ENCODE measurements at regions not wholly inside any gene's neighbourhood (a gene's known extent, or its start where the extent isn't known, plus 50 kb on each side); places are given as distances from the start of the nearest gene placed in this dataset.

GRCh38 chr3:8279886-8280550 lies 221.6 kb upstream of the LMCD1 start:
- H3K4me3 ChIP-seq (ENCODE audit: low read depth in 1 of 3, low read length in 3 of 3): no peak overlapping the region
- H3K27ac ChIP-seq (ENCODE audit: low read depth in 1 of 3, low read length in 2 of 3): no peak overlapping the region
- no peaks in the 10 kb centered on the region for H3K27me3 ChIP-seq (ENCODE audit: control insufficient read depth in 3 of 3, insufficient read depth in 3 of 3, low read length in 3 of 3)
- no peaks in the 10 kb centered on the region for H3K4me1 ChIP-seq (ENCODE audit: control insufficient read depth in 3 of 3, insufficient read depth in 2 of 3, low read depth in 1 of 3, low read length in 2 of 3)
- FAIRE-seq: no peak
- H3K36me3 ChIP-seq (ENCODE audit: control insufficient read depth in 3 of 3, insufficient read depth in 2 of 3, low read depth in 1 of 3, low read length in 3 of 3): no peaks in the 10 kb centered on the region
- no peaks in the 10 kb centered on the region for H3K9me3 ChIP-seq (ENCODE audit: control insufficient read depth in 2 of 2, insufficient read depth in 1 of 2, low read depth in 1 of 2, low read length in 1 of 2)
- DNase-seq: no peak
- 50 to 58% (median 53%) methylated on average over 5 of the region's 5 CpGs for WGBS, 3 donors

DNA sequence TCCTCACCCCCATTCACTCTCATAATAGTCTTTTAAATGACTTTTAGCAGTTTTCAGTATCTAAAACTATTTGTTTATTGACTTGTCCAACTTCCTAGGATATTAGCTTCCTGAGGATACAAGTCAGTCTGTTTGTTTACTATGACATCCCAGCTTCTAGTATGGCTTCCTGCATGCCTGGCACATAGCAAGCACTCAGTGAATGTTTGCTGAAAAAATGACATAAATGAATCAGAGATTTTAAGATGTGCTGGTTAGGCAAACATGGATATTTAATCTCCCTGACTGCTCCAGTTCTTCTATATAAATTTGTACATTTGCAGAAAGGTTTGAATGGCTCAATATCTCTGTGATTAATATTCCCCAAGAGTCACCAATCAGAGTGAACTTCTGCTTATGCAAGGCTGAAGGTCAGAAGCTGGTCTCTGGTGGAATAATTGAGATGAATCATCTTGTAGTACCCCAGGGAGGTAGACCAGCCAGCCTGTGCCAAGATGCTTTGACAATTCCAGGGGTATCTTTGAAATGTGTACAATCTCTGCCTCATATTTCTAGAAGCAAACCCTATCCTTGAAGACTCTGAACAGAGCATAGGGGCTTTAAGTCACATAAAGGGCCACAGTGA lies 219.0 kb upstream of the LMCD1 start:
- DNase-seq (no peak), FAIRE-seq (no peak)

DNA sequence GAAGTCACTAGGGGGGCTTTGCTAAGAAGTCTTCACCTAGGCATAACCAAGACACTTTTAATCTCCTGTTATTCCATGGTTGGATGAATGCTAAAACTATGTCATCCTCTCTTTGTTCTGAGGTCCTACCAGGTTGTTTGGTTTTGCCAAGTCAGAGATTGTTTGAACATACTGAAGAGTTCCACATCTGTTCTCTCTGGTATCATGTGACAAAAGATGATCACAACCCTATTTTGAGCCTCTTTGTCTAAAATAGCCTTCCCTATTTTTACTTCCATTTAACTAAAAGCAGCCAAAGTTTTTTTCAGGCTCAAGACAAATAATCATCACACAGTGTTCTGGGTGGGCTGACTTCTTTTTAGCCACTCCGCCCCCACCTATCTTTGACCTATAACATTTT lies 218.4 kb upstream of the LMCD1 start:
- no peak for FAIRE-seq
- no peak overlapping the region for H3K27ac ChIP-seq (ENCODE audit: low read depth in 1 of 3, low read length in 2 of 3)
- H3K4me3 ChIP-seq (ENCODE audit: low read depth in 1 of 3, low read length in 3 of 3): no peak overlapping the region
- H3K9me3 ChIP-seq (ENCODE audit: control insufficient read depth in 2 of 2, insufficient read depth in 1 of 2, low read depth in 1 of 2, low read length in 1 of 2): no peaks in the 10 kb centered on the region
- no peak for DNase-seq
- WGBS, 3 donors: 89 to 95% (median 94%) methylated on average over 1 of the region's 1 CpG
- H3K4me1 ChIP-seq (ENCODE audit: control insufficient read depth in 3 of 3, insufficient read depth in 2 of 3, low read depth in 1 of 3, low read length in 2 of 3): no peaks in the 10 kb centered on the region
- no peaks in the 10 kb centered on the region for H3K27me3 ChIP-seq (ENCODE audit: control insufficient read depth in 3 of 3, insufficient read depth in 3 of 3, low read length in 3 of 3)
- no peaks in the 10 kb centered on the region for H3K36me3 ChIP-seq (ENCODE audit: control insufficient read depth in 3 of 3, insufficient read depth in 2 of 3, low read depth in 1 of 3, low read length in 3 of 3)

More for the DNA sequence above, 219.0 kb upstream of the LMCD1 start:
- Histone ChIP-seq H3K9me3 (ENCODE audit: control insufficient read depth in 2 of 2, insufficient read depth in 1 of 2, low read depth in 1 of 2, low read length in 1 of 2) (no peaks in the 10 kb centered on the region), H3K36me3 (ENCODE audit: control insufficient read depth in 3 of 3, insufficient read depth in 2 of 3, low read depth in 1 of 3, low read length in 3 of 3) (no peaks in the 10 kb centered on the region), H3K27me3 (ENCODE audit: control insufficient read depth in 3 of 3, insufficient read depth in 3 of 3, low read length in 3 of 3) (no peaks in the 10 kb centered on the region), H3K27ac (ENCODE audit: low read depth in 1 of 3, low read length in 2 of 3) (no peak overlapping the region), H3K4me3 (ENCODE audit: low read depth in 1 of 3, low read length in 3 of 3) (no peak overlapping the region), H3K4me1 (ENCODE audit: control insufficient read depth in 3 of 3, insufficient read depth in 2 of 3, low read depth in 1 of 3, low read length in 2 of 3) (no peaks in the 10 kb centered on the region)

DNA sequence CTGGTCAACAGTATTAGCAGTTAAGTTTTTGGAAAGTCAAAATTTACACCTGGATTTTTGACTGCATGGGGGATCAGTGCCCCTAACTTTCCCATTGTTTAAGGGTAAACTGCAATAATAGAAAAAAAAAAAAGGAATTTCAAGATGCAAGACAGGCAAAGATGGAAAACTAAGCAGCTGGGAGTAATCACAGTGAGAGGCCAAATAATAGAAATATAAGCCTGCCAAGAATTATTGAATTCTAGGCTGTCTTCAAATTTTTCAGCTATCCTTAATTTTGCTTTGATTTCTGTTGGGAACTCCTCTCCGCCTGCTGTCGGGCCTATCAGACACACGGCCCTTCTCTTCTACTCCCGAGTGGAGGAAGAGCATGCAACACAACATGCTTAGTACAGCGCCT lies 215.5 kb upstream of the LMCD1 start:
- DNase-seq: no peak
- FAIRE-seq: no peak

DNA sequence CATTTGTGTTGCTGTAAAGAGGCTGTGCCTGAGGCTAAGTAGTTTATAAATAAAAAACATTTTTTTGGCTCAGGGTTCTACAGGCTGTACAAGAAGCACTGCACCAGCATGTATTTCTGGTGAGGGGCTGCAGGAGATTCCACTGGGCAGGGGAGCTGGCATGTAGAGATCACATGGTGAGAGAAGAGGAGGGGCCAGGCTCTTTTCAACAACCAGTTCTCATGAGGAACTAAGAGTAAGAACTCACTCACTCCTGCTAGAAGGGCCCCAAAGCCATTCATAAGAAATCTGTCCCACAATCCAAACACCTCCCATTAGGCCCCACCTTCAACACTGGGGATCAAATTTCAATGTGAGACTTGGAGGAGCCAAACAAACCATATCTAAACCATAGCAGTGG lies 214.9 kb upstream of the LMCD1 start:
- FAIRE-seq (no peak), DNase-seq (no peak)
- H3K27me3 ChIP-seq (ENCODE audit: control insufficient read depth in 3 of 3, insufficient read depth in 3 of 3, low read length in 3 of 3): no peaks in the 10 kb centered on the region
- no peak overlapping the region for H3K27ac ChIP-seq (ENCODE audit: low read depth in 1 of 3, low read length in 2 of 3)
- no peaks in the 10 kb centered on the region for H3K4me1 ChIP-seq (ENCODE audit: control insufficient read depth in 3 of 3, insufficient read depth in 2 of 3, low read depth in 1 of 3, low read length in 2 of 3)
- no peaks in the 10 kb centered on the region for H3K9me3 ChIP-seq (ENCODE audit: control insufficient read depth in 2 of 2, insufficient read depth in 1 of 2, low read depth in 1 of 2, low read length in 1 of 2)
- no peak overlapping the region for H3K4me3 ChIP-seq (ENCODE audit: low read depth in 1 of 3, low read length in 3 of 3)
- H3K36me3 ChIP-seq (ENCODE audit: control insufficient read depth in 3 of 3, insufficient read depth in 2 of 3, low read depth in 1 of 3, low read length in 3 of 3): no peaks in the 10 kb centered on the region

More for the DNA sequence above, 215.5 kb upstream of the LMCD1 start:
- no peaks in the 10 kb centered on the region for H3K4me1 ChIP-seq (ENCODE audit: control insufficient read depth in 3 of 3, insufficient read depth in 2 of 3, low read depth in 1 of 3, low read length in 2 of 3)
- H3K9me3 ChIP-seq (ENCODE audit: control insufficient read depth in 2 of 2, insufficient read depth in 1 of 2, low read depth in 1 of 2, low read length in 1 of 2): no peaks in the 10 kb centered on the region
- WGBS, 3 donors: 75 to 92% (median 85%) methylated on average over 5 of the region's 5 CpGs
- no peaks in the 10 kb centered on the region for H3K36me3 ChIP-seq (ENCODE audit: control insufficient read depth in 3 of 3, insufficient read depth in 2 of 3, low read depth in 1 of 3, low read length in 3 of 3)
- H3K4me3 ChIP-seq (ENCODE audit: low read depth in 1 of 3, low read length in 3 of 3): no peak overlapping the region
- H3K27ac ChIP-seq (ENCODE audit: low read depth in 1 of 3, low read length in 2 of 3): no peak overlapping the region
- no peaks in the 10 kb centered on the region for H3K27me3 ChIP-seq (ENCODE audit: control insufficient read depth in 3 of 3, insufficient read depth in 3 of 3, low read length in 3 of 3)

DNA sequence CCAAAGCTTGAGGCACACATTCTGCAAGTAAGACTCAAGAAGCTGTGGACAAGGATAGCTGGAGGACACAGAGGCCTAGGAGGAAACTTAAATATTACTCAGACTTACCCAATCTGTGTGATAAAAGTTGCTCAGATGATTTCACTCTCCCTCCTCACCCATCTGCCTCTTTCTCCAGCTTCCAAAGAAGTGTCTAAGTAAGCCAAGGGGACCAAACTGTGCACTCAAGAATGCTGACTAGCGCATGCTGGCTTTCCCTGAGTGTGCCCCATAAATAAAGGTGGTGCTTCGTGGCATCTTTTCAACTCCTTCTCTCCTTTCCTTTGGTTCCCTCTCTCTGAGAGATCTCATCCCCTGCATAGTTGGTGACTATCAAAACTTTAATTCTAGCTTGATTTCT lies 211.0 kb upstream of the LMCD1 start:
- no peaks in the 10 kb centered on the region for H3K27me3 ChIP-seq (ENCODE audit: control insufficient read depth in 3 of 3, insufficient read depth in 3 of 3, low read length in 3 of 3)
- FAIRE-seq (no peak), DNase-seq (no peak)
- no peaks in the 10 kb centered on the region for H3K36me3 ChIP-seq (ENCODE audit: control insufficient read depth in 3 of 3, insufficient read depth in 2 of 3, low read depth in 1 of 3, low read length in 3 of 3)
- no peak overlapping the region for H3K27ac ChIP-seq (ENCODE audit: low read depth in 1 of 3, low read length in 2 of 3)
- 75 to 83% (median 79%) methylated on average over 2 of the region's 2 CpGs for WGBS, 3 donors
- H3K4me3 ChIP-seq (ENCODE audit: low read depth in 1 of 3, low read length in 3 of 3): no peak overlapping the region
- no peaks in the 10 kb centered on the region for H3K4me1 ChIP-seq (ENCODE audit: control insufficient read depth in 3 of 3, insufficient read depth in 2 of 3, low read depth in 1 of 3, low read length in 2 of 3)
- H3K9me3 ChIP-seq (ENCODE audit: control insufficient read depth in 2 of 2, insufficient read depth in 1 of 2, low read depth in 1 of 2, low read length in 1 of 2): no peaks in the 10 kb centered on the region

DNA sequence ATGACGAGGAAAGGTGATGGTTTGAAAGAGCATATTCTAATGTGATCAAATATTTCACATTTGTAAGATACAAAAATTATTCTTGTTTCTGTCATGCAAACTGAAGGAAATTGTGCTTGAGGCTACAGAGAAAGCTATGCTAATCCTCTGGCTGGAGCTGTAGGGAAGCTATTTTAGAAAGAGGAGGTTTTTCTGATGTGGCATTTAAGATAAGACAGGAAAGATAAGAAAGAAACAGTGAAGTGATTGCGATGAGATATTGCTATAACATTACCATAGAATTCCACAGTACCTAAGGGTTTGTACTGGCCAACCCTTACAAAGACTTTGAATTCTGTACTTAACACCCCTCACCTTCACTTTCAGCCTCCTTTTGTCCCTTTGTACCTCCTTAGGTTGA lies 205.2 kb upstream of the LMCD1 start:
- Histone ChIP-seq H3K4me1 (ENCODE audit: control insufficient read depth in 3 of 3, insufficient read depth in 2 of 3, low read depth in 1 of 3, low read length in 2 of 3) (no peaks in the 10 kb centered on the region), H3K4me3 (ENCODE audit: low read depth in 1 of 3, low read length in 3 of 3) (no peak overlapping the region), H3K36me3 (ENCODE audit: control insufficient read depth in 3 of 3, insufficient read depth in 2 of 3, low read depth in 1 of 3, low read length in 3 of 3) (no peaks in the 10 kb centered on the region), H3K27me3 (ENCODE audit: control insufficient read depth in 3 of 3, insufficient read depth in 3 of 3, low read length in 3 of 3) (no peaks in the 10 kb centered on the region), H3K9me3 (ENCODE audit: control insufficient read depth in 2 of 2, insufficient read depth in 1 of 2, low read depth in 1 of 2, low read length in 1 of 2) (no peaks in the 10 kb centered on the region), H3K27ac (ENCODE audit: low read depth in 1 of 3, low read length in 2 of 3) (no peak overlapping the region)
- 54 to 84% (median 70%) methylated on average over 2 of the region's 2 CpGs for WGBS, 3 donors
- DNase-seq (no peak), FAIRE-seq (no peak)

DNA sequence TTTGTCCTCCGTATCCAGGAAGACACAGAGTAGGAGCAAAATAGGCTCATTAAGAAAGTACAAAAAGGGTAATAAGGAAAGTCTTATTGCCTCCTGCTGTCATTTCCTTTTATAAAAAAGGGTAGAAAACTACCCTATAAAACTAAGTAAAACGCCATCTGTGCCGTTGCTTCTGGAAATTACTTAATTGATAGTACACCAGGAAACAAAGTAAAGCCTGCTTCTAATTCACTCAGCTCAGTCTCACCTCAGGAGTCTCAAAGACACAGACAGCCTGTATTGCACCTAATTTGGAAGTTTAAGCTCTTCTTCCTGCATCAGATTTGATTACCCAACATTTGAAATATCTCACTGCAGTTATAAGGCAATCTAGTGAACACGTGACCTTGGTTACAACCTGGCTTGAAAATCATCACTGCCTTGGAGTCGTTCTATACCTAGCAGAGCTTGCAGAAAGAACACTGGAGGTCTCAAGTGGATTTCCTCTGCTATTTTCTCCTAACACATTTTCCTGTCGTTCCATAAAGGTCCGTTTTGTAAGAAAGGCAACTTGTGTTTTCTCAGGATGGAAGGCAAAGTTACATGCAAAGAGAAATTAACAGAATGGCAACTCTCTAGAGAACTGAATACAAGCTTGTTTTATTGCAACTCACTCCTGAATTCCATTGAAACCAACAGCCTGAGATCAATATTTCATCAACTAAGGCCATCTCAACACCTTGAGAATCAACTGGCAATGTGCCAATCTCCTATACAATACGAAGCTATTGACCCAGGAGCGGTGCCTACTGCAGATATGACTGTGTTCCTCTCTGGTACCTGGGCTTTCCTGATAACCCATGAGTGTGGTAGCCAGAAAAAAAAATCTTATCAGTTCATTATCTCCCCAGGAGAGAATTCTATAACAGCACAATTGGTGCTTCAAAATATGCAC lies 203.3 kb upstream of the LMCD1 start:
- no peak overlapping the region for H3K27ac ChIP-seq (ENCODE audit: low read depth in 1 of 3, low read length in 2 of 3)
- WGBS, 3 donors: 54 to 70% (median 65%) methylated on average over 9 of the region's 9 CpGs
- no peak overlapping the region for H3K4me3 ChIP-seq (ENCODE audit: low read depth in 1 of 3, low read length in 3 of 3)
- FAIRE-seq (no peak), DNase-seq (no peak)
- H3K4me1 ChIP-seq (ENCODE audit: control insufficient read depth in 3 of 3, insufficient read depth in 2 of 3, low read depth in 1 of 3, low read length in 2 of 3): no peaks in the 10 kb centered on the region
- no peaks in the 10 kb centered on the region for H3K9me3 ChIP-seq (ENCODE audit: control insufficient read depth in 2 of 2, insufficient read depth in 1 of 2, low read depth in 1 of 2, low read length in 1 of 2)
- no peaks in the 10 kb centered on the region for H3K27me3 ChIP-seq (ENCODE audit: control insufficient read depth in 3 of 3, insufficient read depth in 3 of 3, low read length in 3 of 3)
- no peaks in the 10 kb centered on the region for H3K36me3 ChIP-seq (ENCODE audit: control insufficient read depth in 3 of 3, insufficient read depth in 2 of 3, low read depth in 1 of 3, low read length in 3 of 3)

All from small intestine (tissue), 7 donors.